GM12878 (cell line): ENCODE measurements at regions not wholly inside any gene's neighbourhood (a gene's known extent, or its start where the extent isn't known, plus 50 kb on each side); places are given as distances from the start of the nearest gene placed in this dataset.

Experiments
- ATAC-seq: fragments of 200-7000 bp; cut with Tn5 transposase; 3 replicates; pipeline ENCODE4 v1.9.1; 2020; ENCODE audit warnings: mild to moderate bottlenecking, moderate library complexity
- BruUV-seq: library from RNA; stranded (reverse); fragments of 400-500 nt; replicated peaks from 2 replicates; lab custom pipeline; 2021; lab: Mats Ljungman, UMichigan
- CTCF ChIA-PET: fragments of 300-600 bp; sonication (Branson Sonifier 250); formaldehyde crosslinking; extraction: SDS; loops from one replicate; lab custom pipeline; 2021; ENCODE audit warnings: inconsistent platforms; lab: Yijun Ruan, JAX
- POLR2A ChIA-PET: fragments of 350-600 bp; formaldehyde crosslinking; extraction: SDS; loops from one replicate; lab custom pipeline; 2021; ENCODE audit warnings: inconsistent platforms; lab: Charles Lee
- RAD21 ChIA-PET: fragments of 300-600 bp; sonication (Branson Sonifier 250); formaldehyde crosslinking; loops from one replicate; lab custom pipeline; 2023; ENCODE audit warnings: antibody characterized with exemption; ENCODE audit not compliant: unreplicated experiment; lab: Charles Lee
- SMC1A ChIA-PET: fragments of 300-600 bp; sonication (Branson Sonifier 250); formaldehyde crosslinking; loops from one replicate; lab custom pipeline; 2023; ENCODE audit not compliant: unreplicated experiment, uncharacterized antibody; lab: Charles Lee
- DNase-seq: peaks from one replicate; pipeline ENCODE4 v3.0.0-alpha.2; 2011; ENCODE audit warnings: low read depth, low spot score
- FAIRE-seq: peaks from 3 replicates; lab custom pipeline; 2011; peaks lifted over from hg19 to GRCh38; lab: Jason Lieb, UNC
- H2AFZ ChIP-seq: 2 replicates; pipeline ENCODE4 v1.6.0; 2011; ENCODE audit warnings: low read depth, low read length, control low read depth; ENCODE audit not compliant: control insufficient read depth
- H3K27ac ChIP-seq: 2 replicates; pipeline ENCODE4 v1.5.1; 2011; ENCODE audit warnings: control low read depth; ENCODE audit not compliant: control insufficient read depth, insufficient read depth
- H3K27me3 ChIP-seq, 2 experiments: replicated peaks in 1 of 2; 2 replicates each; pipeline versions ENCODE4 v1.6.0 to v1.6.1; 2011; ENCODE audit warnings: low read length in 1 of 2; ENCODE audit not compliant: control insufficient read depth in 2 of 2, insufficient read depth in 2 of 2
- H3K36me3 ChIP-seq, 2 experiments: 2 replicates each; pipeline ENCODE4 v1.5.1; 2011; ENCODE audit warnings: low read length in 1 of 2; ENCODE audit not compliant: control insufficient read depth in 2 of 2, insufficient read depth in 2 of 2
- H3K4me1 ChIP-seq: 2 replicates; pipeline ENCODE4 v1.6.1; 2011; ENCODE audit warnings: mild to moderate bottlenecking, low read length, moderate library complexity, mixed read lengths; ENCODE audit not compliant: control insufficient read depth, insufficient read depth
- H3K4me2 ChIP-seq: 2 replicates; pipeline ENCODE4 v1.6.0; 2011; ENCODE audit warnings: control low read depth; ENCODE audit not compliant: control insufficient read depth, insufficient read depth
- H3K4me3 ChIP-seq: fragments of 200-600 bp; sonication (generic); 2 replicates; pipeline ENCODE4 v1.5.1; 2016
- H3K79me2 ChIP-seq: 2 replicates; pipeline ENCODE4 v1.6.0; 2011; ENCODE audit warnings: low read length; ENCODE audit not compliant: control insufficient read depth, insufficient read depth
- H3K9ac ChIP-seq: 2 replicates; pipeline ENCODE4 v1.8.0; 2011; ENCODE audit warnings: low read length, control low read depth, mixed read lengths; ENCODE audit not compliant: control insufficient read depth, insufficient read depth
- H3K9me3 ChIP-seq: replicated peaks from 3 replicates; pipeline ENCODE4 v1.5.1; 2011; ENCODE audit warnings: mild to moderate bottlenecking, low read length; ENCODE audit not compliant: control insufficient read depth, insufficient read depth
- H4K20me1 ChIP-seq: 2 replicates; pipeline ENCODE4 v1.6.0; 2011; ENCODE audit not compliant: control insufficient read depth, insufficient read depth
- ASH2L ChIP-seq: fragments of 300-600, 200-600 bp; sonication (generic); IDR thresholded peaks from 2 replicates; pipeline ENCODE4 v1.6.1; 2017; ENCODE audit warnings: low read depth, mild to moderate bottlenecking, borderline replicate concordance
- FOS ChIP-seq: IDR thresholded peaks from 3 replicates; pipeline ENCODE4 v1.6.1; 2011; ENCODE audit warnings: borderline replicate concordance; ENCODE audit not compliant: insufficient read length; ENCODE audit errors: extremely low read depth
- IRF4 ChIP-seq: IDR thresholded peaks from 2 replicates; pipeline ENCODE4 v1.6.1; 2011; ENCODE audit warnings: low read depth, low read length
- MEF2A ChIP-seq: IDR thresholded peaks from 2 replicates; pipeline ENCODE4 v1.6.1; 2011; ENCODE audit warnings: low read depth, mild to moderate bottlenecking, low read length, moderate library complexity; ENCODE audit not compliant: insufficient read depth
- NFIC ChIP-seq: IDR thresholded peaks from 2 replicates; pipeline ENCODE4 v1.6.1; 2012; ENCODE audit warnings: low read depth, mild to moderate bottlenecking, inconsistent platforms, low read length, moderate library complexity
- NFXL1 ChIP-seq: fragments of 450-650 bp; IDR thresholded peaks from 2 replicates; pipeline ENCODE4 v1.6.1; 2017; ENCODE audit warnings: antibody characterized with exemption, mild to moderate bottlenecking, borderline replicate concordance
- NKRF ChIP-seq: fragments of 450-650 bp; conservative IDR thresholded peaks from 2 replicates; pipeline ENCODE4 v1.6.1; 2017; ENCODE audit warnings: mild to moderate bottlenecking, moderate library complexity
- RCOR1 ChIP-seq: conservative IDR thresholded peaks from 2 replicates; pipeline ENCODE4 v1.6.1; 2012; ENCODE audit warnings: low read depth, low read length, improper control_type of control experiment
- SMARCA5 ChIP-seq: fragments of 450-650 bp; IDR thresholded peaks from 2 replicates; pipeline ENCODE4 v1.6.1; 2017; ENCODE audit warnings: mild to moderate bottlenecking
- STAT3 ChIP-seq: IDR thresholded peaks from 2 replicates; pipeline ENCODE4 v1.6.1; 2011; ENCODE audit warnings: low read depth, low read length, improper control_type of control experiment
- TARDBP ChIP-seq: IDR thresholded peaks from 2 replicates; pipeline ENCODE4 v1.6.1; 2016; ENCODE audit warnings: borderline replicate concordance
- ZNF207 ChIP-seq: fragments of 450-650 bp; IDR thresholded peaks from 2 replicates; pipeline ENCODE4 v1.6.1; 2014; ENCODE audit warnings: antibody characterized with exemption, mild to moderate bottlenecking, borderline replicate concordance
- ZNF622 ChIP-seq: fragments of 450-650 bp; IDR thresholded peaks from 2 replicates; pipeline ENCODE4 v1.6.1; 2017; ENCODE audit warnings: mild to moderate bottlenecking, inconsistent platforms
- WGBS: methylation state at CpG from one replicate; pipeline ENCODE4 v1.1.6; 2016; ENCODE audit warnings: low lambda C conversion rate; ENCODE audit not compliant: insufficient replicate concordance, insufficient coverage; ENCODE audit errors: missing lambda C conversion rate; 5-methylcytosine and 5-hydroxymethylcytosine counted together
- in situ Hi-C: fragments of 300-500 bp; cut with MboI; formaldehyde crosslinking; loops from 9 replicates; pipeline ENCODE4 v1.14.3; 2018; ENCODE audit warnings: mixed read lengths
- intact Hi-C: fragments of 100-400 bp; cut with micrococcal nuclease; formaldehyde crosslinking; loops from one replicate; pipeline ENCODE4 v1.14.2; 2022; ENCODE audit not compliant: unreplicated experiment
- TF ChIP-seq, protein P1 (sequence below): fragments of 450-650 bp; IDR thresholded peaks from 2 replicates; pipeline ENCODE4 v1.6.1; 2017; ENCODE audit warnings: mild to moderate bottlenecking, moderate library complexity
- TF ChIP-seq, protein P2 (sequence below): IDR thresholded peaks from 2 replicates; pipeline ENCODE4 v1.6.1; 2011; ENCODE audit warnings: borderline replicate concordance, low read depth, mild to moderate bottlenecking, moderate library complexity, low read length; ENCODE audit not compliant: insufficient read depth, poor library complexity, severe bottlenecking

DNA sequence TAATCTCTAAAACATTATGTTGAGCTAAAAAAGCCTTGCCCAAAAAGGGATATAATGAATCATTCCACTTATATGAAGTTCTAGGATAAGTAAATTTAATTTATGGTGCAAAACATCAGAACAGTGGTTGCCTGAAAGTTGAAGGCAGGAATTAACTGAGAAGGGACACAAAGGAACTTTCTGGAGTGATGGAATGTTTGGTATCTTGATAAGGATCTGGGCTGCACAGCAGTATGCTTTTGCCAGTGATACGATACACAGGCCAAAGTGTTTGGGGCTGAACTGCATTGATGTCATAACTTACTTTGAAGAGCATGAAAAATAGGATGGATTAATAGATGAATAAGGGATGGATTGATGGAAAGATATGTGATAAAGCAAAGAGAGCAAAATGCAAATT is 146.1 kb upstream of the LRFN2 start:
- ChIA-PET RAD21 (no interaction called here), SMC1A (no interaction called here), CTCF (no interaction called here), POLR2A (no interaction called here)
- no peaks in the 10 kb centered on the region for H3K79me2 ChIP-seq
- H3K9ac ChIP-seq = no peak overlapping the region
- H3K4me2 ChIP-seq = no peak overlapping the region
- no peak overlapping the region for H3K4me3 ChIP-seq
- H3K36me3 ChIP-seq = no peaks in the 10 kb centered on the region
- no peak for DNase-seq
- intact Hi-C loops (no loop called here), in situ Hi-C loops (no loop called here)
- BruUV-seq = no TSS peak
- H3K9me3 ChIP-seq = no peaks in the 10 kb centered on the region
- no peak for FAIRE-seq
- TF ChIP-seq NFXL1 (no peak), NFIC (no peak), IRF4 (no peak), MEF2A (no peak), ASH2L (no peak), ZNF207 (no peak), TARDBP (no peak), ZNF622 (no peak), STAT3 (no peak), NKRF (no peak), FOS (no peak), RCOR1 (no peak), SMARCA5 (no peak)
- TF ChIP-seq, protein P1, sequence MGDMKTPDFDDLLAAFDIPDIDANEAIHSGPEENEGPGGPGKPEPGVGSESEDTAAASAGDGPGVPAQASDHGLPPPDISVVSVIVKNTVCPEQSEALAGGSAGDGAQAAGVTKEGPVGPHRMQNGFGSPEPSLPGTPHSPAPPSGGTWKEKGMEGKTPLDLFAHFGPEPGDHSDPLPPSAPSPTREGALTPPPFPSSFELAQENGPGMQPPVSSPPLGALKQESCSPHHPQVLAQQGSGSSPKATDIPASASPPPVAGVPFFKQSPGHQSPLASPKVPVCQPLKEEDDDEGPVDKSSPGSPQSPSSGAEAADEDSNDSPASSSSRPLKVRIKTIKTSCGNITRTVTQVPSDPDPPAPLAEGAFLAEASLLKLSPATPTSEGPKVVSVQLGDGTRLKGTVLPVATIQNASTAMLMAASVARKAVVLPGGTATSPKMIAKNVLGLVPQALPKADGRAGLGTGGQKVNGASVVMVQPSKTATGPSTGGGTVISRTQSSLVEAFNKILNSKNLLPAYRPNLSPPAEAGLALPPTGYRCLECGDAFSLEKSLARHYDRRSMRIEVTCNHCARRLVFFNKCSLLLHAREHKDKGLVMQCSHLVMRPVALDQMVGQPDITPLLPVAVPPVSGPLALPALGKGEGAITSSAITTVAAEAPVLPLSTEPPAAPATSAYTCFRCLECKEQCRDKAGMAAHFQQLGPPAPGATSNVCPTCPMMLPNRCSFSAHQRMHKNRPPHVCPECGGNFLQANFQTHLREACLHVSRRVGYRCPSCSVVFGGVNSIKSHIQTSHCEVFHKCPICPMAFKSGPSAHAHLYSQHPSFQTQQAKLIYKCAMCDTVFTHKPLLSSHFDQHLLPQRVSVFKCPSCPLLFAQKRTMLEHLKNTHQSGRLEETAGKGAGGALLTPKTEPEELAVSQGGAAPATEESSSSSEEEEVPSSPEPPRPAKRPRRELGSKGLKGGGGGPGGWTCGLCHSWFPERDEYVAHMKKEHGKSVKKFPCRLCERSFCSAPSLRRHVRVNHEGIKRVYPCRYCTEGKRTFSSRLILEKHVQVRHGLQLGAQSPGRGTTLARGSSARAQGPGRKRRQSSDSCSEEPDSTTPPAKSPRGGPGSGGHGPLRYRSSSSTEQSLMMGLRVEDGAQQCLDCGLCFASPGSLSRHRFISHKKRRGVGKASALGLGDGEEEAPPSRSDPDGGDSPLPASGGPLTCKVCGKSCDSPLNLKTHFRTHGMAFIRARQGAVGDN = no peak
- TF ChIP-seq, protein P2, sequence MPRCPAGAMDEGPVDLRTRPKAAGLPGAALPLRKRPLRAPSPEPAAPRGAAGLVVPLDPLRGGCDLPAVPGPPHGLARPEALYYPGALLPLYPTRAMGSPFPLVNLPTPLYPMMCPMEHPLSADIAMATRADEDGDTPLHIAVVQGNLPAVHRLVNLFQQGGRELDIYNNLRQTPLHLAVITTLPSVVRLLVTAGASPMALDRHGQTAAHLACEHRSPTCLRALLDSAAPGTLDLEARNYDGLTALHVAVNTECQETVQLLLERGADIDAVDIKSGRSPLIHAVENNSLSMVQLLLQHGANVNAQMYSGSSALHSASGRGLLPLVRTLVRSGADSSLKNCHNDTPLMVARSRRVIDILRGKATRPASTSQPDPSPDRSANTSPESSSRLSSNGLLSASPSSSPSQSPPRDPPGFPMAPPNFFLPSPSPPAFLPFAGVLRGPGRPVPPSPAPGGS = no peak
- TF ChIP-seq, all 136 proteins: peak for 0
- whole genome bisulfite sequencing = 83% methylated on average over 1 of the region's 1 CpG
- peaks cover 6% of the 10 kb centered on the region for H3K4me1 ChIP-seq
- H2AFZ ChIP-seq = no peak overlapping the region
- H3K27me3 ChIP-seq = no peaks in the 10 kb centered on the region; a peak in 2 of 4 replicates
- no peak overlapping the region for H3K27ac ChIP-seq
- no peaks in the 10 kb centered on the region for H4K20me1 ChIP-seq
- ATAC-seq = no peak
